Fibroblast of lung (primary cell): ENCODE measurements at regions not wholly inside any gene's neighbourhood (a gene's known extent, or its start where the extent isn't known, plus 50 kb on each side); places are given as distances from the start of the nearest gene placed in this dataset.

Source experiments
- EZH2 ChIP-seq: IDR thresholded peaks from 2 replicates; pipeline ENCODE4 v1.5.1; 2012; ENCODE audit warnings: low read length, control low read depth, mild to moderate bottlenecking; ENCODE audit errors: missing control alignments
- TF ChIP-seq, protein P1 (sequence below), 2 donors: IDR thresholded peaks in 1 of 2; conservative IDR thresholded peaks in 1 of 2; 1 replicate in 1 of 2; 2 replicates in 1 of 2; pipeline ENCODE4 v1.5.1; 2011 to 2012; ENCODE audit warnings: low read length in 2 of 2, control low read depth in 1 of 2, inconsistent platforms in 1 of 2, low read depth in 1 of 2, mild to moderate bottlenecking in 1 of 2

DNA sequence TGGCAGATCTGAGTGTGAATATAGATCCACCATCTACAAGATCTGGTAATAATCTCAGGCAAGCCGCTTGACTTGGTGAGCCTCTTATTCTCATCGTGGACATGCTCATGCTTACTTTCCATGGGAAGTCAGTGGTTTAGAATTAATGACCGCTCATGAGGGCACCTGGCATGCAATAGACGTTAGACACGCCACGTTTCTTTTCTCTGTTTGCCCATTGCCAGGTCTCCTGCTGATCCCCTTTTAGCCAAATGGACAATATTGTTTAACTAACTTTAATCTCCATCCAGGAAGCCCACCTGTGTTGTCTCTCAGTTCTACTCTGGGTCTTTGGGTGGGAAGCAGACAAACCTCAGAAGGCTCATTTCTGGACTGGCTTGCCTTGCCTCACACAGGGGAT lies 439.1 kb downstream of the ETS1 start:
- TF ChIP-seq, protein P1, sequence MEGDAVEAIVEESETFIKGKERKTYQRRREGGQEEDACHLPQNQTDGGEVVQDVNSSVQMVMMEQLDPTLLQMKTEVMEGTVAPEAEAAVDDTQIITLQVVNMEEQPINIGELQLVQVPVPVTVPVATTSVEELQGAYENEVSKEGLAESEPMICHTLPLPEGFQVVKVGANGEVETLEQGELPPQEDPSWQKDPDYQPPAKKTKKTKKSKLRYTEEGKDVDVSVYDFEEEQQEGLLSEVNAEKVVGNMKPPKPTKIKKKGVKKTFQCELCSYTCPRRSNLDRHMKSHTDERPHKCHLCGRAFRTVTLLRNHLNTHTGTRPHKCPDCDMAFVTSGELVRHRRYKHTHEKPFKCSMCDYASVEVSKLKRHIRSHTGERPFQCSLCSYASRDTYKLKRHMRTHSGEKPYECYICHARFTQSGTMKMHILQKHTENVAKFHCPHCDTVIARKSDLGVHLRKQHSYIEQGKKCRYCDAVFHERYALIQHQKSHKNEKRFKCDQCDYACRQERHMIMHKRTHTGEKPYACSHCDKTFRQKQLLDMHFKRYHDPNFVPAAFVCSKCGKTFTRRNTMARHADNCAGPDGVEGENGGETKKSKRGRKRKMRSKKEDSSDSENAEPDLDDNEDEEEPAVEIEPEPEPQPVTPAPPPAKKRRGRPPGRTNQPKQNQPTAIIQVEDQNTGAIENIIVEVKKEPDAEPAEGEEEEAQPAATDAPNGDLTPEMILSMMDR (conservative IDR thresholded peaks at IDR 0.05 in 1 of 2, IDR thresholded peaks at IDR 0.05 in 1 of 2; ENCODE audit: low read depth in 1 of 2, low read length in 2 of 2) = no peak
- no peak for TF ChIP-seq EZH2
